ENCODE measurements at regions not wholly inside any gene's neighbourhood (a gene's known extent, or its start where the extent isn't known, plus 50 kb on each side); places are given as distances from the start of the nearest gene placed in this dataset.

DNA sequence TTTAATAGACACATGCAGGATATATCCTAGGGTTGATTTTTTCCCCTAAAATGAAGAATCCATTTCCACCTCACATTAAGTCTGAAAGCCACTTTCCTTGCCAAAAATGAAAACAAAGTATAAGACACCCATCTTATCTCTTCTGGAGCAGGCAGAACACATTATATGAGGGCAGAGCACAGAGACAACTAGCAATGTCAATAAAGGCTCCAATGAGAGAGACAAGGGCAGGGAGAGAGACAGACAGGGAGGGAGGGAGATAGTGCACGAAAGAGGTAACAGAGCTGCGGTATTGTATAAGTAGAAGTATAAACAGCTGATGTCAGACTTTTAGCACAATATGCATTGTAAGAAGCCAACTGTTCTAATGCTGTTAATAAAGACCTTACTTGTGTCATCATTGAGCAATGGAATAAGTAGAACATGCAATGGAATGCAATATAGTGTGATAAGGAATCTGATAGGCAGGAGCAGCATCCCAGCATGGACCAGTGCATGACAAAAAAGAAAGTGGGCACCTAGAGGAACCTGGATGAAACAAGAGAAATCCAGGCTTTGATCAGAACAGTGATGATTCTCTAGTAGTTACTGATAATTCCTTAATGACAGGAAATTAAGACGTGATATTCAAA lies 150.6 kb upstream of the TCF4 start:
- no peak overlapping the region for H3K4me3 ChIP-seq (ENCODE audit: low read depth, low read length)
- TF ChIP-seq, protein P1, sequence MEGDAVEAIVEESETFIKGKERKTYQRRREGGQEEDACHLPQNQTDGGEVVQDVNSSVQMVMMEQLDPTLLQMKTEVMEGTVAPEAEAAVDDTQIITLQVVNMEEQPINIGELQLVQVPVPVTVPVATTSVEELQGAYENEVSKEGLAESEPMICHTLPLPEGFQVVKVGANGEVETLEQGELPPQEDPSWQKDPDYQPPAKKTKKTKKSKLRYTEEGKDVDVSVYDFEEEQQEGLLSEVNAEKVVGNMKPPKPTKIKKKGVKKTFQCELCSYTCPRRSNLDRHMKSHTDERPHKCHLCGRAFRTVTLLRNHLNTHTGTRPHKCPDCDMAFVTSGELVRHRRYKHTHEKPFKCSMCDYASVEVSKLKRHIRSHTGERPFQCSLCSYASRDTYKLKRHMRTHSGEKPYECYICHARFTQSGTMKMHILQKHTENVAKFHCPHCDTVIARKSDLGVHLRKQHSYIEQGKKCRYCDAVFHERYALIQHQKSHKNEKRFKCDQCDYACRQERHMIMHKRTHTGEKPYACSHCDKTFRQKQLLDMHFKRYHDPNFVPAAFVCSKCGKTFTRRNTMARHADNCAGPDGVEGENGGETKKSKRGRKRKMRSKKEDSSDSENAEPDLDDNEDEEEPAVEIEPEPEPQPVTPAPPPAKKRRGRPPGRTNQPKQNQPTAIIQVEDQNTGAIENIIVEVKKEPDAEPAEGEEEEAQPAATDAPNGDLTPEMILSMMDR (IDR thresholded peaks at IDR 0.05; ENCODE audit: low read depth, low read length), result no peak

DNA sequence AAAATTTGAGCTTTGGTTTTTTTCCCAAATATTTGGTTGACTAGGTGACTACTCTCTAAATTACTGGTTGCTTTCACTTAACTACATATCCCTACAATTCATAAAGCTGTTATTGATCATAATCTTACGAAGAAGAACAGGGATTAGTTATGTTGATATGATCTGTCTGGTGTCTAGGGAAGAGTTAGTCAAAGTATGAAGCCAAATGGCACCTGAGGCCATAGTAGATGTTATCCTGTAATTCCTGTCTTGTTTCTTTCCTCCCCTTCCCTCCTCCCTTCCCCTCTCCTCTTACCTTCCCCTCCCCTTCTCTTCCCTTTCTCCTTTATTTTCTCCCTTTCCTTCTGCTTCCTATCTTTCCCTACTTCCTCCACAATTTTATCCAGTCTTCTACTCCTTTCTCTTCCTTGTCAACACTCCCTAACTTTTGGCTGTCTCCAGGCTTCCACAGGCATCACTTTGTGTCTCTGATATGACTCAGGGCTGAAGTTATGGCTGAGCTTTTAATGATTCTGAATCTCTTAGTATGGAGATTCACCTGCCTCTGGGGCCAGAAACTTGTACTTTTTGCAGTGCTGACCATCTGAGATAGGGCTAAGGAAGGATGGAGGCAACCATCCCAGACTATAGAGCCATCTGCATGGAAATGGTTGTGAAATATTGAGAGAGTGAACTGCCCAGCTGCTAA lies 149.9 kb upstream of the TCF4 start:
- TF ChIP-seq, protein P1 (IDR thresholded peaks at IDR 0.05; ENCODE audit: low read depth, low read length), result no peak
- no peak overlapping the region for H3K4me3 ChIP-seq (ENCODE audit: low read depth, low read length)

DNA sequence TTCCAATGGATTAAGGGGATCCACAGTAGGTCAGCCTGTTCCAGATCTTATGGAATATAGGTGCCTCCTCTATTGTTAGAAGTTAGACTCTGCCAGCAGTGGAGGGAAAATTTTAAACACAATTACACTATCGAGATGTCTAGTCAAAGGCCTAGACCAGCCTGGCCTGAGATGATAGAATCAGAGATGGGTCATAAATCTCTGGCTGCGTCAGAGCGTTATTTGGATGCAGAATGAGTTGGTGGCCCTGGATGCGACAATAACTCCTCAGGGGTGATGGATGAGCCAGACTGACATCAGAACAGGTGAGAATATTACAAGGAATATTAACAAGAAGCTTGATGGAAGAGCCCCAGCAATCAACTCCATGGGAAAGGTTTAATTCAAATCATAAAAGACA lies 149.3 kb upstream of the TCF4 start:
- no peak overlapping the region for H3K4me3 ChIP-seq (ENCODE audit: low read depth, low read length)
- TF ChIP-seq, protein P1 (IDR thresholded peaks at IDR 0.05; ENCODE audit: low read depth, low read length), result no peak

DNA sequence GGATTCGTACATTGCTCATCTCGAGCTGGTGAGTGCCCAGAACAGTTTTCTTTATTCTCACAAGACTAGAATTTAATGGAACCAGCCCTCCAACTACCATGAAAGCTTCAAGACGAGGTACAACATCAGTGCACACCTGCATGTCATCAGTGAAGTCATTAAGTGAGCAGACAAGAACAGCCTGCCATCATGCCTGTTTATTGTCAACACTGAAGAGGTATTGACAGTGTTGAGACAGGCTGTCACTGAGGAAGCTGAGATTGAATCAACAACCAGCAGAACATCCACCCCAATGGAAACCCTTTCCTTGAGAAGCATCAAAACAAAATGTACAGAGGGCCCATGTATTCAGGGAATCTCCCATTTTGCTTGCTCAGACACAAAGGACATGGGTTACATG lies 148.0 kb upstream of the TCF4 start:
- TF ChIP-seq, protein P1 (IDR thresholded peaks at IDR 0.05; ENCODE audit: low read depth, low read length), result no peak

DNA sequence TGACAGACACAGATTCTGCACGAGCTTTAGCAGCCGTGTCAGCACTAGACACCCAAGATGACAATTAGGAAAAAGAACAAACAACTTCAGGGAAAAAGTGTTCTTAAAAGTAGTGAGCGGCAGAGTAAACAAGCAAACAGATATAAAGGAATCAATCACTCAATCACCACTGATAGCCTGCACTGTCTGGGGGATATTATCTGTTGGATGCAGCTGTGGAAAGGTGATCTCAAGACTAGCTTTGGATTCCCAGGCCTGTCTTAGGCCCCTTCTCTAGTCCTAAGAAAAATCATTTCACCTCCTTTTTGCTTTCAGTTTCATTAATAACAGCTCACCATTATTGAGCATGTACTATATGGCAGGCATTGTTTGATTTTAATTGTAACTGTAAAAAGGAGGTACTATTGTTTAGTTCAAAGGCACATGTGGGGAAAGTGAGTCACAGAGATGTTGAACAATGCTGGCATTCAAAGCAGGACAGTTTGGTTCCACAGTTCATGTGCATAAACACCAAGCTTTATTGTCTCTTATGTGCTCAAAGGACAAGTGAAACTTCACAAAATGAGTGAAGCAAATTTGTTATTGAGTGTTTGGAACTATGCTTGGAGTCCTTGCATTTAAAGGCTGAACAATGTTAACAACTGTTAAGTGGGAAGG lies 147.3 kb upstream of the TCF4 start:
- TF ChIP-seq, protein P1 (IDR thresholded peaks at IDR 0.05; ENCODE audit: low read depth, low read length), result no peak
- no peak overlapping the region for H3K4me3 ChIP-seq (ENCODE audit: low read depth, low read length)

More for the DNA sequence above, 148.0 kb upstream of the TCF4 start:
- no peak overlapping the region for H3K4me3 ChIP-seq (ENCODE audit: low read depth, low read length)

DNA sequence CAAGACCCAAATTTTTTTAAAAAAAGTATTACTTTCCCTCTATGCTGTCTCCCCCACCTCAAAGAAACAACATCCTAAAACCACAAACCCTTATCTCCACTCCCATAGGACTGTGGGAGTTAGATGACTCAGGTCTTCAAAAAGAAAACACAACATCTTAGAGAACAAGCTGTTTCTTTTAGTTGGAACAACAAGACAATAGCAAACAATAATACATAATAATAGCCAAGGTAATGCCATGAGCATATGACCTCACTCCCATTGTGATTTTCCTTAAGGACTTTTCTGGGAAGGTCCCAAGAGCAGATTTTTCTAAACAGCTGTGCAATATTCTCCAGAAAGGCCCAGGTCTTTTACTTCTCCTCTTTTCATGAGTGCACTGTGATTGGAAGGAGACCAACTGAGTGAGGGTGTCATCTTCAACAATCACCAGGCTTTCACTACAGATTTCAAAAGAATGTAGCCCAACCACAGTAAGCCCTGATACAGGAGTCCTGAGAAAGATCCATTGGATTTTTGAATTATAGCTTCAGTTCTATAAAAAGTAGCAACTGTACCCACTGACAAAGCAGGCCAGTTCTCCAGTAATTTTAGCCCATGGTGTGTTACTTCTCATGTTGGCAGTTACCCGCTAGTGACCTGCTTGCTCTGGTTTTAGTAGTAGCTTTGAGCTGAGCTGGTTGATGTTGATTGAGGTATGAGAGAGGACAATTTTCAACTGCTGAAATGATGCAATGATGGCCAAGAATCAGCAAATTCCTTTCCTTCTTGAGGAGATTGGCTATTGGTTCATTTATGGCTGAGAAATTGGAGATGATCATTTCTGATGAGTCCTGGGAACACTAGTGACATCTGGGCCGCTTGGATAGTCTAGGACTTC lies 144.5 kb upstream of the TCF4 start:
- no peak overlapping the region for H3K4me3 ChIP-seq (ENCODE audit: low read depth, low read length)
- TF ChIP-seq, protein P1 (IDR thresholded peaks at IDR 0.05; ENCODE audit: low read depth, low read length), result no peak

Measured in WI38 (cell line).